Common myeloid progenitor, CD34-positive (primary cell): ENCODE measurements at regions not wholly inside any gene's neighbourhood (a gene's known extent, or its start where the extent isn't known, plus 50 kb on each side); places are given as distances from the start of the nearest gene placed in this dataset.

Source experiments
- CTCF ChIA-PET: fragments of 350-600 bp; sonication (Branson Sonifier 250); formaldehyde crosslinking; loops from one replicate; lab custom pipeline; 2021; ENCODE audit warnings: antibody characterized with exemption; lab: Charles Lee
- POLR2A ChIA-PET: fragments of 350-600 bp; sonication (Branson Sonifier 250); formaldehyde crosslinking; loops from one replicate; lab custom pipeline; 2021; ENCODE audit warnings: antibody characterized with exemption; lab: Charles Lee
- DNase-seq, 3 donors: peaks; one replicate each; pipeline versions ENCODE4 v3.0.0 to v3.0.0-alpha.2; 2013
- H3K27ac ChIP-seq, 2 experiments: 1 replicate in 1 of 2; 2 replicates in 1 of 2; pipeline ENCODE4 v1.7.0; 2013; ENCODE audit warnings: inconsistent platforms in 2 of 2, low read length in 2 of 2, mild to moderate bottlenecking in 2 of 2, low read depth in 1 of 2, moderate library complexity in 1 of 2; ENCODE audit not compliant: severe bottlenecking in 2 of 2, insufficient read depth in 1 of 2, poor library complexity in 1 of 2
- H3K27me3 ChIP-seq, 5 experiments: replicated peaks in 2 of 5; 1 replicate in 3 of 5; 2 replicates in 2 of 5; pipeline versions ENCODE4 v1.6.1 to v1.7.0; 2013; ENCODE audit warnings: low read length in 4 of 5, mild to moderate bottlenecking in 2 of 5, moderate library complexity in 2 of 5, inconsistent platforms in 1 of 5; ENCODE audit not compliant: insufficient read depth in 5 of 5, control insufficient read depth in 4 of 5
- H3K36me3 ChIP-seq, 4 experiments: 1 replicate in 2 of 4; 2 replicates in 2 of 4; pipeline versions ENCODE4 v1.6.1 to v1.7.0; 2013; ENCODE audit warnings: low read length in 3 of 4, control low read depth in 1 of 4, mild to moderate bottlenecking in 1 of 4; ENCODE audit not compliant: control insufficient read depth in 4 of 4, insufficient read depth in 4 of 4
- H3K4me1 ChIP-seq, 4 experiments: 1 replicate in 3 of 4; 2 replicates in 1 of 4; pipeline versions ENCODE4 v1.6.1 to v1.7.1; 2013; ENCODE audit warnings: low read length in 3 of 4, mild to moderate bottlenecking in 3 of 4, control low read depth in 1 of 4, inconsistent platforms in 1 of 4, moderate library complexity in 1 of 4; ENCODE audit not compliant: control insufficient read depth in 4 of 4, insufficient read depth in 4 of 4; ENCODE audit errors: control extremely low read depth in 1 of 4
- H3K4me3 ChIP-seq, 7 experiments: 1 replicate in 4 of 7; 2 replicates in 3 of 7; pipeline versions ENCODE4 v1.5.1 to v1.7.0; 2013; ENCODE audit warnings: mild to moderate bottlenecking in 7 of 7, low read length in 6 of 7, moderate library complexity in 6 of 7, inconsistent platforms in 2 of 7, low read depth in 2 of 7, control low read depth in 1 of 7; ENCODE audit not compliant: insufficient read depth in 4 of 7, control insufficient read depth in 1 of 7; ENCODE audit errors: extremely low read depth in 1 of 7
- H3K9me3 ChIP-seq, 5 experiments: 1 replicate in 4 of 5; 2 replicates in 1 of 5; pipeline versions ENCODE4 v1.6.1 to v1.7.1; 2013; ENCODE audit warnings: low read length in 4 of 5, mild to moderate bottlenecking in 2 of 5, inconsistent platforms in 1 of 5, low read depth in 1 of 5, moderate library complexity in 1 of 5; ENCODE audit not compliant: control insufficient read depth in 4 of 5, insufficient read depth in 2 of 5; ENCODE audit errors: control extremely low read depth in 1 of 5
- WGBS: methylation state at CpG from one replicate; pipeline ENCODE4 v1.1.5; 2013; ENCODE audit not compliant: insufficient coverage; 5-methylcytosine and 5-hydroxymethylcytosine counted together

DNA sequence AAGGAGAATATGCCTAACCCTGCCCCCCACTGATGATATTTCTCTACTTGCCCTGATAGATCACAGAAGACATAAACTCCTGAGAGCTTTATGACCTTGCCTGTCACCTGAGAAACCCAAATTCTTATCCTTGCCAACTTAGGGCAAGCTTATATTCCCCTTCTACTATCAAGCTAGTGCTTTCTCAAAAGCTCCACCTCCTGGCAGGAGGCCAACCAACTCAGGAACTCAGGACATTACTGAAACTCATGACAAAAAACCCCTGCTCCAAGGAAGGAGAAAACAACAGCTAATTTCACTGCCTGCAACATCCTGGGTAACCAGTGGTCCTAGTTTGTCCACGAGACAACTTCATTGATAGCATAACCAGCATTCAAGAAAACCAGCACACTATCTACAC, 60.9 kb upstream of the FSCB start:
- POLR2A ChIA-PET, result no interaction called here
- Histone ChIP-seq H3K27me3 (no peaks in the 10 kb centered on the region), H3K36me3 (no peaks in the 10 kb centered on the region), H3K4me3 (no peak overlapping the region), H3K9me3 (peaks cover 0 to 5% (median 0%) of the 10 kb centered on the region in 5 experiments), H3K27ac (no peak overlapping the region), H3K4me1 (no peaks in the 10 kb centered on the region)
- DNase-seq, result no peak
- no CpG with 5 or more reads among the region's 1 CpG for WGBS
- CTCF ChIA-PET, result no interaction called here

GRCh38 chr14:44565968-44566367, 58.9 kb upstream of the FSCB start:
- Histone ChIP-seq H3K9me3 (peaks cover 0 to 5% (median 0%) of the 10 kb centered on the region in 5 experiments), H3K4me3 (no peak overlapping the region), H3K27ac (no peak overlapping the region), H3K36me3 (no peaks in the 10 kb centered on the region), H3K27me3 (no peaks in the 10 kb centered on the region), H3K4me1 (no peaks in the 10 kb centered on the region)
- ChIA-PET CTCF (no interaction called here), POLR2A (no interaction called here)
- no peak for DNase-seq

- Histone ChIP-seq H3K9me3 (peaks cover 0 to 4% (median 0%) of the 10 kb centered on the region in 5 experiments), H3K4me3 (no peak overlapping the region), H3K27me3 (no peaks in the 10 kb centered on the region), H3K4me1 (no peaks in the 10 kb centered on the region), H3K36me3 (no peaks in the 10 kb centered on the region), H3K27ac (no peak overlapping the region)
- WGBS, result no CpG with 5 or more reads among the region's 2 CpGs
- CTCF ChIA-PET, result no interaction called here
- POLR2A ChIA-PET, result no interaction called here
- DNase-seq, result no peak
Measured at GRCh38 chr14:44564908-44565307, 57.8 kb upstream of the FSCB start.
